ENCODE measurements at regions not wholly inside any gene's neighbourhood (a gene's known extent, or its start where the extent isn't known, plus 50 kb on each side); places are given as distances from the start of the nearest gene placed in this dataset.

DNA sequence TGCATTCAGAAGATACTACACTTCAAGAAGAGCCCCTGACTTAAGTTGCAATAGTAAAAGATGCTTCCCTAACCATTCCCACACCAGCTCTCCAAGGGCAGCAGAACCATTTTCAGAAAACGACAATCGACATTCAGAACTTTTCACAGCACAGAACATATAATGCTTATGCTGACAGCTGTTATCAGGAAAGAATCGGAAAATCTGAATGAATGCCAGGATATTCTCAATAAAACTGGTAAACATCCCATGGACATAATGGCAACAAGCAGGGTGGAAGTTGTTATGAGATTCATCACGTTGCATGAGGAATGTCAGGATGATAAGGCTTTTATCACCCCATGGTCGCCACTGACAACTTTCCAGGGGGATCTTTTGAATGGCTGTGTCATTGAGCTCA, 246.6 kb upstream of the CHRM3 start:
- Histone ChIP-seq H3K79me1 (ENCODE audit: insufficient read depth, low read depth, low read length, poor library complexity, severe bottlenecking) (no peaks in the 10 kb centered on the region), H3K27me3 (ENCODE audit: insufficient read depth, low read length) (no peaks in the 10 kb centered on the region), H3K9me3 (ENCODE audit: control insufficient read depth, low read depth, low read length) (no peaks in the 10 kb centered on the region), H2BK12ac (ENCODE audit: insufficient read length, low read depth, low read length) (no peak overlapping the region), H3K4ac (ENCODE audit: low read depth, low read length) (no peak overlapping the region), H2AK5ac (ENCODE audit: insufficient read length, low read length) (no peak overlapping the region), H3K27ac (ENCODE audit: insufficient read length, low read depth, low read length) (no peak overlapping the region), H4K5ac (ENCODE audit: insufficient read length, low read depth, low read length) (no peak overlapping the region), H2AFZ (ENCODE audit: low read length) (no peak overlapping the region), H2BK5ac (ENCODE audit: insufficient read length, low read length) (no peak overlapping the region), H3K56ac (ENCODE audit: insufficient read length, low read depth, low read length) (no peak overlapping the region), H2BK120ac (ENCODE audit: low read depth, low read length, poor library complexity, severe bottlenecking) (no peak overlapping the region), H3K14ac (ENCODE audit: insufficient read depth, low read length) (no peak overlapping the region), H3K4me1 (ENCODE audit: insufficient read depth, low read length) (no peaks in the 10 kb centered on the region), H4K20me1 (ENCODE audit: control insufficient read depth, insufficient read depth, insufficient read length) (no peaks in the 10 kb centered on the region), H2BK20ac (ENCODE audit: low read depth, low read length, poor library complexity, severe bottlenecking) (no peak overlapping the region), H4K91ac (ENCODE audit: insufficient read length, low read depth, low read length) (no peak overlapping the region), H3K4me2 (ENCODE audit: insufficient read depth, insufficient read length, low read length) (no peak overlapping the region), H3T11ph (ENCODE audit: low read length) (no peak overlapping the region), H3K18ac (ENCODE audit: insufficient read length, low read depth, low read length) (no peak overlapping the region), H4K8ac (replicated peaks; ENCODE audit: insufficient read length, low read depth, low read length) (no peak overlapping the region), H3K9ac (ENCODE audit: extremely low read depth, insufficient read length, low read length) (no peak overlapping the region), H3K23me2 (ENCODE audit: insufficient read length, low read depth, low read length, poor library complexity, severe bottlenecking) (no peaks in the 10 kb centered on the region), H3K23ac (ENCODE audit: insufficient read length, low read depth, low read length) (no peak overlapping the region), H2BK15ac (ENCODE audit: low read depth, low read length) (no peak overlapping the region), H3K79me2 (ENCODE audit: insufficient read depth, low read length) (no peaks in the 10 kb centered on the region)
- Mint-ChIP-seq H3K4me1 (peaks cover 10 to 12% of the 10 kb centered on the region in 2 experiments), H3K36me3 (ENCODE audit: insufficient read depth in 1 of 3, low read depth in 3 of 3) (peaks cover 4 to 27% (median 11%) of the 10 kb centered on the region in 3 experiments), H3K27ac (no peak overlapping the region), H3K4me3 (no peak overlapping the region), H3K27me3 (ENCODE audit: low read depth) (no peaks in the 10 kb centered on the region), H3K9me3 (peaks cover 10 to 13% of the 10 kb centered on the region in 2 experiments; a peak in 4 of 5 replicates)
- TF ChIP-seq, protein P1, sequence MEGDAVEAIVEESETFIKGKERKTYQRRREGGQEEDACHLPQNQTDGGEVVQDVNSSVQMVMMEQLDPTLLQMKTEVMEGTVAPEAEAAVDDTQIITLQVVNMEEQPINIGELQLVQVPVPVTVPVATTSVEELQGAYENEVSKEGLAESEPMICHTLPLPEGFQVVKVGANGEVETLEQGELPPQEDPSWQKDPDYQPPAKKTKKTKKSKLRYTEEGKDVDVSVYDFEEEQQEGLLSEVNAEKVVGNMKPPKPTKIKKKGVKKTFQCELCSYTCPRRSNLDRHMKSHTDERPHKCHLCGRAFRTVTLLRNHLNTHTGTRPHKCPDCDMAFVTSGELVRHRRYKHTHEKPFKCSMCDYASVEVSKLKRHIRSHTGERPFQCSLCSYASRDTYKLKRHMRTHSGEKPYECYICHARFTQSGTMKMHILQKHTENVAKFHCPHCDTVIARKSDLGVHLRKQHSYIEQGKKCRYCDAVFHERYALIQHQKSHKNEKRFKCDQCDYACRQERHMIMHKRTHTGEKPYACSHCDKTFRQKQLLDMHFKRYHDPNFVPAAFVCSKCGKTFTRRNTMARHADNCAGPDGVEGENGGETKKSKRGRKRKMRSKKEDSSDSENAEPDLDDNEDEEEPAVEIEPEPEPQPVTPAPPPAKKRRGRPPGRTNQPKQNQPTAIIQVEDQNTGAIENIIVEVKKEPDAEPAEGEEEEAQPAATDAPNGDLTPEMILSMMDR (conservative IDR thresholded peaks at IDR 0.05), result no peak
- DNase-seq, result no peak
- no CpG with 5 or more reads among the region's 5 CpGs for WGBS (ENCODE audit: extremely low coverage, insufficient read length, low lambda C conversion rate)
